ENCODE measurements at regions not wholly inside any gene's neighbourhood (a gene's known extent, or its start where the extent isn't known, plus 50 kb on each side); places are given as distances from the start of the nearest gene placed in this dataset.

GRCh38 chr5:105735704-105736103 is 1935.0 kb downstream of the EFNA5 start:
- no TSS peak for BruUV-seq (replicated peaks)
- Mint-ChIP-seq H3K27ac (ENCODE audit: low read depth, unreplicated experiment) (no peak overlapping the region), H3K4me3 (ENCODE audit: unreplicated experiment) (no peak overlapping the region), H3K27me3 (ENCODE audit: insufficient read depth, unreplicated experiment) (no peaks in the 10 kb centered on the region), H3K36me3 (ENCODE audit: insufficient read depth, unreplicated experiment) (no peaks in the 10 kb centered on the region), H3K9me3 (ENCODE audit: unreplicated experiment) (peaks cover 8% of the 10 kb centered on the region), H3K4me1 (ENCODE audit: insufficient read depth, unreplicated experiment) (no peaks in the 10 kb centered on the region)
- DNase-seq (ENCODE audit: unreplicated experiment), result no peak
- intact Hi-C loops (cut with micrococcal nuclease), result no loop called here
- TF ChIP-seq CTCF (IDR thresholded peaks at IDR 0.05; ENCODE audit: unreplicated experiment), result no peak
- ChIA-PET CTCF (no interaction called here), POLR2A (no interaction called here)

- Mint-ChIP-seq H3K4me1 (ENCODE audit: insufficient read depth, unreplicated experiment) (no peaks in the 10 kb centered on the region), H3K36me3 (ENCODE audit: insufficient read depth, unreplicated experiment) (no peaks in the 10 kb centered on the region), H3K9me3 (ENCODE audit: unreplicated experiment) (no peaks in the 10 kb centered on the region), H3K4me3 (ENCODE audit: unreplicated experiment) (no peak overlapping the region), H3K27ac (ENCODE audit: low read depth, unreplicated experiment) (no peak overlapping the region), H3K27me3 (ENCODE audit: insufficient read depth, unreplicated experiment) (no peaks in the 10 kb centered on the region)
- ChIA-PET CTCF (no interaction called here), POLR2A (no interaction called here)
- no TSS peak for BruUV-seq (replicated peaks)
- intact Hi-C loops (cut with micrococcal nuclease), result no loop called here
- no peak for TF ChIP-seq CTCF (IDR thresholded peaks at IDR 0.05; ENCODE audit: unreplicated experiment)
- no peak for DNase-seq (ENCODE audit: unreplicated experiment)
Observed at GRCh38 chr5:105730982-105731381, 1939.8 kb downstream of the EFNA5 start.

GRCh38 chr5:105726093-105726492 is 1944.6 kb downstream of the EFNA5 start:
- Mint-ChIP-seq H3K36me3 (ENCODE audit: insufficient read depth, unreplicated experiment) (no peaks in the 10 kb centered on the region), H3K27ac (ENCODE audit: low read depth, unreplicated experiment) (no peak overlapping the region), H3K9me3 (ENCODE audit: unreplicated experiment) (peaks cover 9% of the 10 kb centered on the region), H3K4me3 (ENCODE audit: unreplicated experiment) (no peak overlapping the region), H3K4me1 (ENCODE audit: insufficient read depth, unreplicated experiment) (no peaks in the 10 kb centered on the region), H3K27me3 (ENCODE audit: insufficient read depth, unreplicated experiment) (no peaks in the 10 kb centered on the region)
- no peak for DNase-seq (ENCODE audit: unreplicated experiment)
- no peak for TF ChIP-seq CTCF (IDR thresholded peaks at IDR 0.05; ENCODE audit: unreplicated experiment)
- intact Hi-C loops (cut with micrococcal nuclease), result no loop called here
- POLR2A ChIA-PET, result no interaction called here
- no TSS peak for BruUV-seq (replicated peaks)
- CTCF ChIA-PET, result interaction anchor here (1.1 kb wide), 1 partner anchor 229 kb away, joined by 3 read pairs; no protein-coding TSS in a partner anchor

GRCh38 chr5:105708442-105708841 is 1962.3 kb downstream of the EFNA5 start:
- POLR2A ChIA-PET, result no interaction called here
- H3K4me1 Mint-ChIP-seq (ENCODE audit: insufficient read depth, unreplicated experiment), result no peaks in the 10 kb centered on the region
- no peaks in the 10 kb centered on the region for H3K27me3 Mint-ChIP-seq (ENCODE audit: insufficient read depth, unreplicated experiment)
- CTCF ChIA-PET, result interaction anchor here (1.1 kb wide), 1 partner anchor 14 kb away, joined by 3 read pairs; no protein-coding TSS in a partner anchor
- BruUV-seq (replicated peaks), result no TSS peak
- TF ChIP-seq CTCF (IDR thresholded peaks at IDR 0.05; ENCODE audit: unreplicated experiment), result no peak
- peaks cover 16% of the 10 kb centered on the region for H3K9me3 Mint-ChIP-seq (ENCODE audit: unreplicated experiment)
- no peak for DNase-seq (ENCODE audit: unreplicated experiment)
- intact Hi-C loops (cut with micrococcal nuclease), result no loop called here
- H3K36me3 Mint-ChIP-seq (ENCODE audit: insufficient read depth, unreplicated experiment), result no peaks in the 10 kb centered on the region
- no peak overlapping the region for H3K27ac Mint-ChIP-seq (ENCODE audit: low read depth, unreplicated experiment)
- H3K4me3 Mint-ChIP-seq (ENCODE audit: unreplicated experiment), result no peak overlapping the region

Data from MCF 10A (cell line).